Germinal center (tissue), 1 donor: ENCODE measurements at regions not wholly inside any gene's neighbourhood (a gene's known extent, or its start where the extent isn't known, plus 50 kb on each side); places are given as distances from the start of the nearest gene placed in this dataset.
"Not testable (repeated sequence)": the region's sequence is repeated elsewhere in the genome, so short reads cannot be mapped to it uniquely, and the experiment has no call there.

Experiments used
- DNase-seq: peaks from one replicate; pipeline ENCODE4 v3.0.0; 2012; ENCODE audit warnings: mixed read lengths, low spot score

DNA sequence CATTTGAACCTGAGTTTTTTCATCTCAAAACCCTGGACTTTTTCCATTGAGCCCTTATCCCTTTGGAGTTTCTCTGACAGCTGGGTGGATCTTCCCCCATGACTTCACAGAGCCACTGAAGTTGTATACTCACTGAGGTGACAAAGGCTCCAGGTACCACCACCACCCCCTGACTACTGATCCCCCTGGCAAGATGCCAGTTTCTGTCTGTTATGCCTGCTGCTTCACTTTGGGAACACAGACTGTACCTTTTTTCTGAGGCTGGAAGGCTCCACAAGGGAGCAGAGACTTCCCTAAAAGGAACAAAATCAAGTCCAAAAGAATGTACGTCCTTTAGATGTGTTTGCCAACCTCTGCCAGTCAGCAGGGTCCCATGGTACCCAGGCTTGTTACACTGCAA lies 160.3 kb upstream of the JADE1 start:
- no peak for DNase-seq

GRCh38 chr4:128648021-128648420 lies 161.5 kb upstream of the JADE1 start:
- DNase-seq = no peak

DNA sequence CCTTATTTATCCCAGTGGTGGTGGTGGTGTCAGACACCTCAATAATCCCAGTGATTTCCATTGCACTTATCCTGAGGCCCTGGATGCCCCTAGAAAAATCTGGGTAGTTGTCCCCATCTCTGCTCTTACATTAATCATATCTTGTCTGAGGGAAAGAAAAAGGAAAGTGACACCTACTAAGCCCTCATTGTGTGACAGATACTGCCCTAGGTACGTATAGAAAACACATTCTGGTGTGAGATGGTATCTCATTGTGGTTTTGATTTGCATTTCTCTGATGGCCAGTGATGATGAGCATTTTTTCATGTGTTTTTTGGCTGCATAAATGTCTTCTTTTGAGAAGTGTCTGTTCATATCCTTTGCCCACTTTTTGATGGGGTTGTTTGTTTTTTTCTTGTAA lies 162.6 kb upstream of the JADE1 start:
- DNase-seq = not testable (repeated sequence)

DNA sequence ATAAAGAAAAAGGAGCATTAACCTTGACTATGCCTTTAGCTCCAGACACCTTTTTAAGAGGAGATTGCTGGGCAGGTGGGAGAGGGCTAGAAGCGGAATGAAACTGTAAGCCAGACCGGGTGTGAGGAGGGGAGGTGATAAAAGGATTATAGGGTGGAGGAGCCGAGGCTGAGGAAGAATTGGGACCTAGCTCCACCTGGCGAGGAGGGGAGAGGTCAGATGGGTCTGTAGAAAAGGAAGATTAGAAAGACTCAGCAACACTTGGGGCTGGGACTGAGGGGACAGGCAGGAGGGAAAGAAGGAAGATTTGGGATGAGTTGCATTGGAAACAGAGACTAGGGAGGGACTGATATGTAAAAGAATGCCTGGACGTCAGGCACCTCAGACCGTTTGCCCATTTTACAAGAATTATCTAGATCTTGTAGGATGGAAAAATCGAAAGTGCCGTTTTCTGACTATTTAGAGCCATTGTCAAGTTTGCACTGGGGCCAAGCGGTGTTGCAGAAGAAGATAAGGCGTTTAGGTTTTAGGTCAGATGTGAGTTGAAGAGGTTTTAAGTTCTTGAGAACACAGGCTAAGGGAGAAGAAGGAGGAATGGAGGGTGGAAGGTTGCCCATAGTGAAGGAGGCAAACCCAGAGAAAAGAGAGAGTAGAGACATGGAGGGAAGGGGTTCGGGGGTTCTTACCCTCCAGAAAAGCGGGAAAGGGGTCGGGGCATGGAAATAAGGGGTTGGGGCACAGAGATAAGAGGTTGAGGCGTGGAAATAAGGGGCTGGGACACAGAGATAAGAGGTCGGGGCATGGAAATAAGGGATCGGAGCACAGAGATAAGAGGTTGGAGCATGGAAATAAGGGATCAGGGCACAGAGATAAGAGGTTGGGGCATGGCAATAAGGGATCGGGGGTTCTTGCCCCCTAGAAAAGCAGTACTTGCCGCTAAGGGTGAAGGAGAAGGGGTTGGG lies 164.5 kb upstream of the JADE1 start:
- DNase-seq = not testable (repeated sequence)

- not testable (repeated sequence) for DNase-seq
Measured at GRCh38 chr4:128644107-128644506, 165.4 kb upstream of the JADE1 start.

DNA sequence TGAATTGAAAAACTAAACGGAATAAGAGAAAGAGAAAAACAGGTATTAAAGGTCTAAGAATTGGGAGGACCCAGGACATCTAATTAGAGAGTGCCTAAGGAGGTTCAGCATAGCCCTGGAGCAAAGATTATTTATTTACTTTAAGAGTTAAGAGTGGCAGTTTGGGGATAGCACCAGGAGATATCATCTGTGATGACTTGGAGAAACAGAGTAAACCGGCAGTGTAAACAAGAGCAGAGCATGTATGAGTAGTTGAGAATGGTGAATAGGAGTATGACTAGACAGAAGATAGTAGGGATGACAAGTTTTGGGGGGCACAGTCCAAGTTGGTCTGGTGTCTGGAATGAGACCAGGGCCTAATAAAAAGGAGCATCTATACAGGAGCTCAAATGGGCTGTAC lies 167.9 kb upstream of the JADE1 start:
- not testable (repeated sequence) for DNase-seq

DNA sequence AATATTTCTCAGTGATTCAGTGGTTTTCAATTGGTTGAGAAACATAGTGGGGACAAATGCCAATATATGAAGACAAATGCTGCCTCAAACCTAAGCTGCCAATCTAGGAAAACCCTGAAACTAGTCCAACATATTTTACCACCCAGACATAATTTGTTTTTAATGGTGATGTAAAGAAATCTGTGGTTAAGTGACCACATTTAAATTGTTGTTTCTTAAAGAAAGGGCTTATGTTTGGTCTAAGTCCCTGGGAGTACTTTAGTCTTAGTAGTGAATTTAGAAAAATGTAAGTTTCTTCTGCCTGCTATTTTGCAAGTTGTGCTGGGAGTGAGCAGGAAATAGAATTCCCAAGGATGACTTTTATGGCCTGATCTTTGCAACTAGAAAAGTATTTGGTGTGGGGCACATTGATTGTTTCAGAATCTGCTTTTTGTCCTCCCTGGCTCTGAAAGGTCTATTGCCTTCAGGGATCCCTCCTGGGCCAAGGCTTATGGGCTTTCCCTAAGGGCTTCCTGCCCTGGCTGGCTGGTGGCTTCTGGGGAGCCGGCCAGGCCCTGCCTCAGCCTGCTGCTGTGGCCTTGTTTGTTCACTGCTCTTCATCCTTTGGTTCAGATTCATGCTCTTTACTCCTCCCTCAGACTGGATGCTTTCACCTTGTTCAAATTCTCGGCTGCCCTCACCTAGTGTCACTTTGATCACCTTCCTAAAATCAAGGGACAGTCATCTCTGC lies 169.8 kb upstream of the JADE1 start:
- no peak for DNase-seq

GRCh38 chr4:128636906-128637305 lies 172.6 kb upstream of the JADE1 start:
- no peak for DNase-seq

- no peak for DNase-seq
Measured at GRCh38 chr4:128635955-128636560, 173.4 kb upstream of the JADE1 start.

- no peak for DNase-seq
Measured at GRCh38 chr4:128635141-128635954, 174.2 kb upstream of the JADE1 start.

GRCh38 chr4:128633067-128633466 lies 176.4 kb upstream of the JADE1 start:
- no peak for DNase-seq

GRCh38 chr4:128630871-128631270 lies 178.6 kb upstream of the JADE1 start:
- no peak for DNase-seq

GRCh38 chr4:128623508-128624215 lies 185.8 kb upstream of the JADE1 start:
- no peak for DNase-seq

DNA sequence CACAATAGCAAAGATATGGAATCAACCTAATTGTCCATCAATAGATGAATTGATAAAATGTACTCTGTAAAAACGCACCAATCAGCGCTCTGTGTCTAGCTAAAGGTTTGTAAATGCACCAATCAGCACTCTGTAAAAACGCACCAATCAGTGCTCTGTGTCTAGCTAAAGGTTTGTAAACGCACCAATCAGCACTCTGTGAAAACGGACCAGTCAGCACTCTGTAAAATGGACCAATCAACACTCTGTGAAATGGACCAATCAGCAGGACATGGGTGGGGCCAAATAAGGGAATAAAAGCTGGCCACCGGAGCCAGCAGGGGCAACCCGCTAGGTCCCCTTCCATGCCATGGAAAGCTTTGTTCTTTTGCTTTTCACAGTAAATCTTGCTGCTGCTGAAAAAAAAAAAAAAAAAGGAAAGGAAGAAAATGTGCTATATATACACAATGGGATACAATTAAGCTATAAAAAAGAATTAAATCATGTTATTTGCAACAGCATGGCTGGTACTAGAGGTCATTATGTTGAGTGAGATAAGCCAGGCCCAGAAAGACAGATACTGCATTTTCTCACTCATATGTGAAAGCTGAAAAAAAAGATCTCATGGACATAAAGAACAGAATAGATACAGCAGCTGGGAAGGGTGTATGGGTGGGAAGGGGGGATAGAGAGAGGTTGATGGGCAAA lies 189.1 kb upstream of the JADE1 start:
- not testable (repeated sequence) for DNase-seq

GRCh38 chr4:128615197-128615596 lies 194.3 kb upstream of the JADE1 start:
- no peak for DNase-seq

DNA sequence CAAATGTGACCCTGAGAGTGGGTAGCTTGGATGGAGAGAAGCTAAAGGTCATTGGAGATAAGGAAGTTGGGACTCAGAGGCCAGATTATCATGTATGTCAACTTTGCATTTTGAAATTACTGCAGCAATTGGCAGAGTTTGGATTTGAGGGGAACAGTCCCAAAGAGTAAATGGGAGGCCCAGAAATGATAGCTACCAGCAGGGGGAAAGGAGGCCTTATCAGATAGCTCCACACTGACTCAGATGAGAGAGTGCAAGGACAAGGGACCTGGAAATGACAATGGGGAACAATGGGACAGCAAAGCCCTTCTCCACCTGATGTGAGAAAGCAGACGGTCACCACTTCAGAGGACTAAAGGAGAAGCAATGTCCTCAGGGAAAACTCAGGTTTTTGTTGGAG lies 201.5 kb upstream of the JADE1 start:
- no peak for DNase-seq

DNA sequence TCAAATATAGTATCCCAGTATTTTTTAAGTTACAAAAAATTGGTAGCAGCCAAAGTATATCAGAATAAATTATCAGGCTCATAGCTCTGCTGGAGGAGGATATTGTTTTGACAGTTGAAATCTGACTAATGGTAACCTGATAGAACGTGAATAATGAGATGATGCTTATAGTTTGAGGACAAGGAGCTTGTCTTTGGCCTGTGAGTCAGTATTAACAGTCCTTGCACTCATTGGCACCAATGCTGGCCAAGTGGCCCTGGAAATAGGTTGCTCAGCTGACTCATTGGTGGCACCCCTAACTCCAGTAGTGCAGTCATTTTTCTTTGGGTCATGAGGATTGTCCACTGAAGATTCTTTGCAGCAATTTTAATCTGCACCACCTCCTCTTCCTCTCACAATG lies 203.3 kb upstream of the JADE1 start:
- no peak for DNase-seq

DNA sequence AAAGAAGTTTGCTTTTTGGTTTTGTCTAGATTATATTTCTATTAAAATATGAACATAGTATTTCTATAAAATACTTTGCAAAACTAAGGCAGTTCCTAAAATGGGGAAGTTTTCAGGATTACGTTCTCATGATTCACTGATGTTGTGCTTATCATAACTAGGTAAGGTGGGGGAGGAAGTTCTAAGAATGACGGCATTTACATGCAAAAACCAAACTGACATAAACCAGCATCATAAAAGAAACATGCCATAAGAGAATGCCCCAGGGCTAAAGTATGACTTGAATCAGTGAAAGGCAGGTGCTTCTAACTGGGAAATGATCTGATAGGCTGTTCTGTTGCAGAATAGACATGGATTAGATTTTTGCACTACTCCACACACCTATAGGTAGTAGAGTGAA lies 204.7 kb upstream of the JADE1 start:
- no peak for DNase-seq

DNA sequence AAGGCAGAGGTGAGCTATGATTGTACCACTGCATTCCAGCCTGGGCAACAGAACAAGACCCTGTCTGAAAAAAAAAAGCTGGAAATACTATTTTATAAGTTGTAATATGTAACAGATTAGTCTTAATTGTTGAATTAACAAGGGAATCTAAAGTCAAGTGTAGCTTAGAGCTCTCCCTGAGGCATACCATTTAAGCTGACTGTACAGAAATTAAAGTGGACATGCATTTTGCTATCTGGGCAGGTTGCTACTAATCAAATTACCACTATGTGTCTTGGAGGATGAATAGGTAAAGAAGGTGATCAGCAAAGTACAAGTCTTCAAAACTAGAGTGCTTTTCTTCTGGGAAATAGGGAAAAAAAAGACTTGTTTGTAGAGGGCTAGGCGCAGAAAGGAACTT lies 205.3 kb upstream of the JADE1 start:
- no peak for DNase-seq

DNA sequence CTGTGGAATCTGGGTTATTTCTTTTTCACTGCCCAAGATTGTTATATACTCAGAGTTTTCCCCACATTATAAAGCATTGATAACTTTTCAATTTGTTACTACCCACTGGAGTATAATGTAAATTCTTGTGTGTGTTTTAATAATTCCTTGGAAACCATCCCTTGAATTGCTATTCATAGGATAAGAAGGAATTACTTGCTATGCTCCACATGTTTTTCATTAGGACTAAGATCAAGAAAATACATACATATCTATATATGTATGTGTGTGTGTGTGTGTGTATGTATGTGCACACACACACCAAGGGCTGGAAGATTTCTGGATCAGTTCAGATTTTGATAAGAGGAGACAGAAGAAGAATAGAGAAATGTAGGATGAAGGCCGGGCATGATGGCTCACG lies 206.4 kb upstream of the JADE1 start:
- no peak for DNase-seq
